ENCODE measurements at regions not wholly inside any gene's neighbourhood (a gene's known extent, or its start where the extent isn't known, plus 50 kb on each side); places are given as distances from the start of the nearest gene placed in this dataset.

DNA sequence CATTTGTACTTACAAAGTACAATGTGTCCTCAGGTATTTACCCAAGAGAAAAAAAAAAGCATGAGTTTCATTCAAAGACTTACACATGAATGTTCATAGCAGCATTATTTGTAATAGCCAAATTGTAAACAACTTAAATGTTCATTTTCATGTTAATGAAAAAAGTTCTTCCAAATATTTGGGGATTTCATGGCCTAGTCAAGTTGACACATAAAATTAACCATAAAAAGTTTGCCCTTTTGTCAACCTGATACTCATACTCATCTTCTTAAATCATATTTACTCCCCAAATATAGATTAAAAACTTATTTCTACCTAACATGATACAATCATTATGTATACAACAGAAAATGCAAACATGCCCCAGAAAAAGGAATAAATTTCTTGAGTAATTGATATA is 112.5 kb upstream of the EMCN start:
- no peak for TF ChIP-seq POLR2AphosphoS5 (IDR thresholded peaks at IDR 0.05)
- TF ChIP-seq, protein P1, sequence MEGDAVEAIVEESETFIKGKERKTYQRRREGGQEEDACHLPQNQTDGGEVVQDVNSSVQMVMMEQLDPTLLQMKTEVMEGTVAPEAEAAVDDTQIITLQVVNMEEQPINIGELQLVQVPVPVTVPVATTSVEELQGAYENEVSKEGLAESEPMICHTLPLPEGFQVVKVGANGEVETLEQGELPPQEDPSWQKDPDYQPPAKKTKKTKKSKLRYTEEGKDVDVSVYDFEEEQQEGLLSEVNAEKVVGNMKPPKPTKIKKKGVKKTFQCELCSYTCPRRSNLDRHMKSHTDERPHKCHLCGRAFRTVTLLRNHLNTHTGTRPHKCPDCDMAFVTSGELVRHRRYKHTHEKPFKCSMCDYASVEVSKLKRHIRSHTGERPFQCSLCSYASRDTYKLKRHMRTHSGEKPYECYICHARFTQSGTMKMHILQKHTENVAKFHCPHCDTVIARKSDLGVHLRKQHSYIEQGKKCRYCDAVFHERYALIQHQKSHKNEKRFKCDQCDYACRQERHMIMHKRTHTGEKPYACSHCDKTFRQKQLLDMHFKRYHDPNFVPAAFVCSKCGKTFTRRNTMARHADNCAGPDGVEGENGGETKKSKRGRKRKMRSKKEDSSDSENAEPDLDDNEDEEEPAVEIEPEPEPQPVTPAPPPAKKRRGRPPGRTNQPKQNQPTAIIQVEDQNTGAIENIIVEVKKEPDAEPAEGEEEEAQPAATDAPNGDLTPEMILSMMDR (IDR thresholded peaks at IDR 0.05): no peak
- no peak for TF ChIP-seq POLR2A (IDR thresholded peaks at IDR 0.05)

Measured in breast epithelium (tissue), 3 donors.